Ascending aorta (tissue), 2 donors: ENCODE measurements at regions not wholly inside any gene's neighbourhood (a gene's known extent, or its start where the extent isn't known, plus 50 kb on each side); places are given as distances from the start of the nearest gene placed in this dataset.
A peak's percentile ranks its signal among the peaks of the same experiment; 100 is the strongest.

Source experiments
- DNase-seq, 2 donors: peaks; one replicate each; pipeline ENCODE4 v3.0.0-alpha.2; 2019; ENCODE audit warnings: low spot score in 2 of 2
- H3K27ac ChIP-seq, 2 donors: fragments of 200-600 bp; sonication (generic); one replicate each; pipeline ENCODE4 v1.5.1; 2016 to 2017; ENCODE audit warnings: mild to moderate bottlenecking in 1 of 2
- H3K27me3 ChIP-seq: fragments of 200-600 bp; sonication (generic); one replicate; pipeline ENCODE4 v1.5.1; 2017
- H3K36me3 ChIP-seq, 2 donors: fragments of 200-600 bp; sonication (generic); one replicate each; pipeline ENCODE4 v1.5.1; 2016
- H3K4me1 ChIP-seq, 2 donors: fragments of 200-600 bp; sonication (generic); one replicate each; pipeline ENCODE4 v1.5.1; 2016 to 2017; ENCODE audit warnings: mild to moderate bottlenecking in 1 of 2
- H3K4me3 ChIP-seq, 2 donors: fragments of 200-600 bp; sonication (generic); one replicate each; pipeline ENCODE4 v1.5.1; 2016 to 2017; ENCODE audit warnings: mild to moderate bottlenecking in 1 of 2
- H3K9me3 ChIP-seq, 2 donors: fragments of 200-600 bp; sonication (generic); one replicate each; pipeline ENCODE4 v1.5.1; 2016
- intact Hi-C: fragments of 100-400 bp; cut with DNase I; formaldehyde crosslinking; loops from one replicate; pipeline ENCODE4 v1.15.1; 2023
- TF ChIP-seq, protein P1 (sequence below), 3 experiments: fragments of 200-600 bp in 2 of 3; fragments of 450-650 bp in 1 of 3; sonication (generic) in 2 of 3; IDR thresholded peaks; one replicate each; pipeline ENCODE4 v1.5.1; 2016 to 2019; ENCODE audit warnings: antibody characterized with exemption in 3 of 3, mild to moderate bottlenecking in 1 of 3, moderate library complexity in 1 of 3

DNA sequence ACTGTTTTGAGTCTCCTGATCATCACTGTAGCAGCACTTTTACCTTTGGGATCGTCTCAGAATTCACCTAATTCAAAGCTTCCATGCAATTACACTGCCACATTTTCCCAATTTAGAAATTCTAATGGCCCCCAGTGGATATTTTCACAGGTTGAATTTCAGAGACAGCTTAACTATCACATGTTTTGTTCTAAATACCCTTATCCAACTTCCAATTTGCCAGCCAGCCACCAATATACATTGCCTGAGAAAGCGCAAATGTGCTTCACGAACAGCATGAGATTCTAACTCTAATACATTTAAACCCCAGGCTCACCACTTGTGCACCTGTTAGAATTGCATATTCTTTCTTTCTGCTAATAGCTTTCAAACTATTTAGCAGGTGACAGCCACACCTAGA is 1160.9 kb upstream of the TMEM132C start:
- intact Hi-C loops: no loop called here

DNA sequence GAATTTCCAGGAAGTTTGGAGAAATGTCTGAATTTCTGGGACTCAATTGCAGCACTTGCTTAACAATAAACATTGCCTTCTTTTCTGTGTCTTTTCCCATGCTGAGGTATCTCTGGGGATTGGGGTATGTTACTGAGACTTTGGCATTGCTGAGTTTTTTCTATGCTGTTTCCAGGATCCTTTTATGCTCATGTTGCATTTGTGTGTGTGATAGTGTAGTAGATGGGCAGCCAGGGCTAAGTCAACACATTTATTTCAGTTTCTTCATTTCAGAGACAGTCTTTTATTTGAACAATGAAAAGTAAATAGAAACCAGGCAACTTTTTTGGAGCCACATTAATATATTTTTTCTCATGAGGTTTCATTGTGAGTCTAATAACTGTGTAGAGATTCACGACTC is 1160.3 kb upstream of the TMEM132C start:
- intact Hi-C loops: no loop called here
- Histone ChIP-seq H3K27ac (no peak overlapping the region), H3K4me3 (no peak overlapping the region), H3K4me1 (no peaks in the 10 kb centered on the region), H3K36me3 (no peaks in the 10 kb centered on the region), H3K9me3 (no peaks in the 10 kb centered on the region), H3K27me3 (no peaks in the 10 kb centered on the region)
- no peak for DNase-seq
- TF ChIP-seq, protein P1, sequence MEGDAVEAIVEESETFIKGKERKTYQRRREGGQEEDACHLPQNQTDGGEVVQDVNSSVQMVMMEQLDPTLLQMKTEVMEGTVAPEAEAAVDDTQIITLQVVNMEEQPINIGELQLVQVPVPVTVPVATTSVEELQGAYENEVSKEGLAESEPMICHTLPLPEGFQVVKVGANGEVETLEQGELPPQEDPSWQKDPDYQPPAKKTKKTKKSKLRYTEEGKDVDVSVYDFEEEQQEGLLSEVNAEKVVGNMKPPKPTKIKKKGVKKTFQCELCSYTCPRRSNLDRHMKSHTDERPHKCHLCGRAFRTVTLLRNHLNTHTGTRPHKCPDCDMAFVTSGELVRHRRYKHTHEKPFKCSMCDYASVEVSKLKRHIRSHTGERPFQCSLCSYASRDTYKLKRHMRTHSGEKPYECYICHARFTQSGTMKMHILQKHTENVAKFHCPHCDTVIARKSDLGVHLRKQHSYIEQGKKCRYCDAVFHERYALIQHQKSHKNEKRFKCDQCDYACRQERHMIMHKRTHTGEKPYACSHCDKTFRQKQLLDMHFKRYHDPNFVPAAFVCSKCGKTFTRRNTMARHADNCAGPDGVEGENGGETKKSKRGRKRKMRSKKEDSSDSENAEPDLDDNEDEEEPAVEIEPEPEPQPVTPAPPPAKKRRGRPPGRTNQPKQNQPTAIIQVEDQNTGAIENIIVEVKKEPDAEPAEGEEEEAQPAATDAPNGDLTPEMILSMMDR (IDR thresholded peaks at IDR 0.05): no peak

More for the DNA sequence above, 1160.9 kb upstream of the TMEM132C start:
- Histone ChIP-seq H3K27ac (no peak overlapping the region), H3K9me3 (no peaks in the 10 kb centered on the region), H3K4me3 (no peak overlapping the region), H3K27me3 (no peaks in the 10 kb centered on the region), H3K4me1 (no peaks in the 10 kb centered on the region), H3K36me3 (no peaks in the 10 kb centered on the region)
- DNase-seq: no peak
- TF ChIP-seq, protein P1 (IDR thresholded peaks at IDR 0.05): no peak

DNA sequence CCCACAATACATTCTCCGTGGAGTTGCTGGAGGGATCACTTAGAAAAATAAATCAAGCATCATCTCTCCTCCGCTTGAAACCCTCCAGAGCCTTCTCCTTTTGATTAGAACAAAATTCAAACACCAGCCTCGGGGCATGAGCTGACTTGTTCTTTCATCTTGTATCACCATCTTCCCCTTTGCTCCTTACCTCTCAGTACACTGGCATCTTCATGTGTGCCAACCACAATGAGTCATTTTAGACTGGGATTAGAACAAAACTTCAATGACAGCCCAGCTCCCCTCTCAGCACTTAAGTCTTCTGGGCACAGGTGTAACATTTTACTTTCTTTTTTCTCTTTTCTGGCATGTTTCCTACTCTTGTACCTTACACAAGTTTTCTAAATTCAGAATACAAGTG is 1159.2 kb upstream of the TMEM132C start:
- H3K4me1 ChIP-seq: no peaks in the 10 kb centered on the region
- H3K27ac ChIP-seq: no peak overlapping the region
- no peak for DNase-seq
- no peaks in the 10 kb centered on the region for H3K9me3 ChIP-seq
- no peaks in the 10 kb centered on the region for H3K27me3 ChIP-seq
- TF ChIP-seq, protein P1 (IDR thresholded peaks at IDR 0.05): no peak
- H3K36me3 ChIP-seq: no peaks in the 10 kb centered on the region
- H3K4me3 ChIP-seq: no peak overlapping the region
- intact Hi-C loops: loop anchor here (1.0 kb wide), 3 partner anchors 274 to 819 kb away; no protein-coding TSS in a partner anchor

DNA sequence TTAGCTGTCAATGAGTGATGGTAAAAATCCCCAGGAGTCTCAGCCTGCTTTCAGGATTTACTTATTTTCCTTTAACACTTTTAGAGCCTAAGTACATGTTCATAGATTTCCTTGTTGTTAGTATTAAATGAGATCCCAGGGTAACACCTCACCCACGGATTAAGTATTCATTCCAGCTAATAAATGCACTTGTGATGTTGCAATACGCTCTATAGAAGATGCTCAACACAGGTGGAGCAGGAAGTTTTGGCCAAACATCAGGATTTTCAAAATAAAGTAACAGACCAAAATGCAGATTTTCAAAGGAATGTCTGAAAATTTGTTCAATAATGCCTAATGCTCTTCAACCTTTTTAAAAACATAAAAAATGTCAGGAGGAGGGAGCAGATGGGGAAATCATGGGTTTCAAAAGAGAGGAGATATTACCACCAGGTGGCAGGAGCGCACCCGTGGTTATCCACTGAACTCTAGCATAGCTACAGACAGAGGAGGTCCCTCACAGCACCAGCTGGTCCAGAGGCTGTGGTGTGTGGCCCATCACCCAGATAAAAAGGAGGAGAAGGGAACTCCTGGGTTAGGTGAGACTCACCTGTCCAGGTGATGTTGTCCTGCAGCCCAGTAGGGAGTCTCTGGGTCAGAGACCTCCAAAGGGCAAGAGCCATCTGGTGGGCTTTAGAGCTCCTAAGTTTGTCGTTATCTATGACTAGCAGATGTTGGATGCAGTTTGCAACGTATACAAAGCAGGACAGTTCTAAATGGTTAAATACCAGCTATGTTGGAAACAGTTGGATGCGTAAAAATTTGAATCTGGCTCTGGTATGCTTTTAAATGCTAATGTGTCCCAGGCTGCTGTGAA is 1158.4 kb upstream of the TMEM132C start:
- no peak overlapping the region for H3K27ac ChIP-seq
- TF ChIP-seq, protein P1 (IDR thresholded peaks at IDR 0.05): peak; percentile 37 to 65 (median 43)
- no peaks in the 10 kb centered on the region for H3K27me3 ChIP-seq
- H3K4me3 ChIP-seq: no peak overlapping the region
- peak in 1 of 2 donors; percentile 66 for DNase-seq
- H3K4me1 ChIP-seq: no peaks in the 10 kb centered on the region
- intact Hi-C loops: loop anchor here (1.0 kb wide), 3 partner anchors 273 to 818 kb away; no protein-coding TSS in a partner anchor
- no peaks in the 10 kb centered on the region for H3K9me3 ChIP-seq
- H3K36me3 ChIP-seq: no peaks in the 10 kb centered on the region

DNA sequence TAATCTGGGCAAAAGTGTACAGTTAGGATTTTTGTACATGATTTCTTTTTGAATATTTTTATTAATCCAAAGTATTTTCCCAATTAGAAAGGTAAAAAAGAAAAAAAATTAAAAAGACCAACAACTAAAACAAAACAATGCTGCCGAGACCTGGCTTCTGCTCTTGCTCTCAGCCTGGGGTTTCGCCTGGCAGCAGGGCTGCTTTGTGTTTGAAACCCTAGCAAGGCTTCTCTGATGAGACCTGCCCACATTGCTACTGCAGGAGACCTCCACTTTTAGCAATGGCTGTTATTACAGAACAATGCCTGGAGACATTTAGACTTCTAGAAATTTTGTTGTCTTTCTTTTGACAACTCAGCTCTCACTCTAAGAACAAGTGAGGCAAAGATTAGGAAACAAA is 1153.0 kb upstream of the TMEM132C start:
- intact Hi-C loops: no loop called here
- Histone ChIP-seq H3K4me3 (no peak overlapping the region), H3K4me1 (no peaks in the 10 kb centered on the region), H3K27ac (no peak overlapping the region), H3K27me3 (no peaks in the 10 kb centered on the region), H3K9me3 (no peaks in the 10 kb centered on the region), H3K36me3 (no peaks in the 10 kb centered on the region)
- TF ChIP-seq, protein P1 (IDR thresholded peaks at IDR 0.05): no peak
- DNase-seq: no peak
